Mesodermal cell (in vitro differentiated cells): ENCODE measurements at regions not wholly inside any gene's neighbourhood (a gene's known extent, or its start where the extent isn't known, plus 50 kb on each side); places are given as distances from the start of the nearest gene placed in this dataset.

Source experiments
- H3K27ac ChIP-seq: 2 replicates; pipeline ENCODE4 v1.7.0; 2013; ENCODE audit warnings: mild to moderate bottlenecking, low read depth, low read length, moderate library complexity; ENCODE audit not compliant: severe bottlenecking
- H3K36me3 ChIP-seq: 2 replicates; pipeline ENCODE4 v1.7.1; 2013; ENCODE audit warnings: mild to moderate bottlenecking, low read length, moderate library complexity; ENCODE audit not compliant: control insufficient read depth, insufficient read depth
- H3K4me1 ChIP-seq: one replicate; pipeline ENCODE4 v1.7.1; 2013; ENCODE audit warnings: mild to moderate bottlenecking, low read length; ENCODE audit not compliant: insufficient read depth, control insufficient read depth, poor library complexity, severe bottlenecking
- H3K4me3 ChIP-seq: 2 replicates; pipeline ENCODE4 v1.7.0; 2013; ENCODE audit warnings: low read length, control low read depth, mild to moderate bottlenecking; ENCODE audit not compliant: insufficient read depth, poor library complexity, severe bottlenecking; ENCODE audit errors: extremely low read depth
- H3K9me3 ChIP-seq: 2 replicates; pipeline ENCODE4 v1.7.1; 2013; ENCODE audit warnings: mild to moderate bottlenecking, low read length, moderate library complexity; ENCODE audit not compliant: control insufficient read depth
- WGBS, 2 experiments: methylation state at CpG; one replicate each; pipeline ENCODE4 v1.1.5; 2013; ENCODE audit warnings: missing lambda C conversion rate in 2 of 2; ENCODE audit not compliant: insufficient coverage in 2 of 2; 5-methylcytosine and 5-hydroxymethylcytosine counted together

DNA sequence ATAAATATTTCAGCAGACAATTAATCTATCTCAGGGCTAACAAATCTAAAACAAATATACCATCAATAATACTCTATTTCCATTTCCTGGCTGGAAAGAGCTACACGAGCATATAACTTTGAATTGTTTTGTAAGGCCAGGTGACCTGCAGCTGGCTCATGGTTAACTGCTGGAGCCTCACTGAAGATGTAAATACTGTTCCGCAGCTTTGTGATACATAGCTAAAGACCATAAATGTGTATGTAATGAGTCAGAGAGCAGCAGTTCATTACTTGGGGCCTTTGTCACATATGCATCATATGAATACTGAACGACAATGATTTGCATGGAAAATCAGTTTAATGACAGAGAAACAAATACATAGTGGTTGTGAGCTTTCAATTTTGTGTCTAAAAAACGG lies 109.4 kb upstream of the CCN2 start:
- peaks cover 35% of the 10 kb centered on the region for H3K4me1 ChIP-seq
- H3K4me3 ChIP-seq: no peak overlapping the region
- no peak overlapping the region for H3K27ac ChIP-seq
- no peaks in the 10 kb centered on the region for H3K9me3 ChIP-seq
- no peaks in the 10 kb centered on the region for H3K36me3 ChIP-seq
- WGBS, 2 experiments: 86 to 90% methylated on average over 3 of the region's 4 CpGs

DNA sequence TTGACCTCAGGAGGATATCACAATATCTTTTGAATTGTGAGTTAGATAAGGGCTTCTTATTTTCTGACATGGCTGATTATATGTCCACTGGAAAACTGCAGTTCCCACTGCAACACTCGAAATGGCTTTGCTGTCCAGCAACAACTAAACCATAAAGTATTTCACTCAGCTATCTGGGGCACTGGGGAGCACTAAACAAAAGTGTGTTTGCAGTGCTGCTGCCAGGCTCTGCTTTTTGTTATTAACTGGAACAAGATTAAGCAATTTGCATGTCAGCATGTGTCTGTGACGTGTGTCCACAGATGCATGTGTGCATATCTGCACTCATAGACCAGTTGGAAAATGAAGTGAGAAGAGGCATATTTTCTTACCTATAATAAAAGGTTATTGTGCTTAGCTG lies 107.8 kb upstream of the CCN2 start:
- Histone ChIP-seq H3K4me3 (no peak overlapping the region), H3K36me3 (no peaks in the 10 kb centered on the region), H3K9me3 (no peaks in the 10 kb centered on the region), H3K4me1 (peaks cover 27% of the 10 kb centered on the region), H3K27ac (no peak overlapping the region)
- WGBS, 2 experiments: 60% methylated on average over 1 of the region's 2 CpGs; no CpG with 5 or more reads in 1 of the 2 experiments

DNA sequence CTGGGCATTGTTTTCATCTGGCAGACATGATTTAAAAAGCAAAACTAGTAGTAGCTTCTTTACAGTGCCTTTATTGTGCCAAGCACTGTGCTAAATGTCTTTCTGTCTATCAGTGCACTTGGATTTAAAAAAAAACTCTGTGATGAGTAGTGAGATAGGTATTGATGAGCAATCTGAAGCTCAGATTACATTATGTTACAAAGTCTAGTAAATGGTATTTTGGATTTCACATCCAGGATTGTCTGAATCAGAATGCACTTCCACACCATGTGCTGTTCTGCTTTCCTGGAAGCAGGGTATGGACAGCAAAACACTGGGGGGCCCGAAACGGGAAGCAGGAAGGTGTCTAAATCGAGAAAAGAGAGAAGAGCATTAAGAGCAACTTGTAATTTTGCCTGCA lies 103.4 kb upstream of the CCN2 start:
- Histone ChIP-seq H3K36me3 (no peaks in the 10 kb centered on the region), H3K9me3 (no peaks in the 10 kb centered on the region), H3K27ac (no peak overlapping the region), H3K4me1 (no peaks in the 10 kb centered on the region), H3K4me3 (no peak overlapping the region)
- 67 to 69% methylated on average over 3 of the region's 3 CpGs for WGBS, 2 experiments

DNA sequence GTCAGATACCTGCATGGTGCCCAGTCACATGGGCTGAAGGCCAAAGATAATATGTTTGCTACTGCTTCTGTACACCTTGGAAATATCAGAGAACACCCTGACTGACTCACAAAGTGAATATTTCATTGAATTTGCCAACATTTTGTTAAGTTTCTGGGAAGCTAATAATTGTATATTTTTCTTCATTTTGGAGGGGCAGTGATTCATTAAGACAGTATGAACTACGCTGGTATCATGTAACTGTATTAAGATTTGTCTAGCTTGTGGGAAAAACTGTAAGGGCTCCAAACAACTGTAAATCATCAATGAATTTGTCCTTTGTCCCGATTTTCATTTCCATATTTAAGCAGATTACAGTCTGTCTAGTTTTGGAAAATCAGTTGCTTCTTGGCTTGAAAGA lies 102.3 kb upstream of the CCN2 start:
- 100% methylated on average over 1 of the region's 2 CpGs; no CpG with 5 or more reads in 1 of the 2 experiments for WGBS, 2 experiments
- H3K4me3 ChIP-seq: no peak overlapping the region
- H3K36me3 ChIP-seq: no peaks in the 10 kb centered on the region
- no peaks in the 10 kb centered on the region for H3K9me3 ChIP-seq
- no peak overlapping the region for H3K27ac ChIP-seq
- H3K4me1 ChIP-seq: no peaks in the 10 kb centered on the region

DNA sequence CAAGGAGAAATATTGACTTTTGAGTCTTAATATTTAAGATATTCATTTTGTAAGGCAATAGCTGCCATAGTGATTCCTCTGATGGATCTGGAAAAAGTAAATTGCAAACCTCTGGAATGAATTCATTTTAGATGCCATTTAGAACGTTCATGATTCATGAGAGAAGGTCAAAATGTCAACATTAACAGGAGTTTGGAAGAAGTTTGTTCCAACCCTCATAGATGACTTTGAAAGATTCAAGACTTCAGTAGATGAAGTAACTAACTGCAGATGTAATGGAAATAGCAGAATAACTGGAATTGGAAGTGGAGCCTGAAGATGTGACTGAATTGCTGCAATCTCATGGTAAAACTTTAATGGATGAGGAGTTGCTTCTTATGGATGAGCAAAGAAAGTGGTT lies 100.9 kb upstream of the CCN2 start:
- Histone ChIP-seq H3K36me3 (no peaks in the 10 kb centered on the region), H3K9me3 (no peaks in the 10 kb centered on the region), H3K27ac (no peak overlapping the region), H3K4me1 (no peaks in the 10 kb centered on the region), H3K4me3 (no peak overlapping the region)
- 71 to 100% methylated on average over 1 of the region's 1 CpG for WGBS, 2 experiments

DNA sequence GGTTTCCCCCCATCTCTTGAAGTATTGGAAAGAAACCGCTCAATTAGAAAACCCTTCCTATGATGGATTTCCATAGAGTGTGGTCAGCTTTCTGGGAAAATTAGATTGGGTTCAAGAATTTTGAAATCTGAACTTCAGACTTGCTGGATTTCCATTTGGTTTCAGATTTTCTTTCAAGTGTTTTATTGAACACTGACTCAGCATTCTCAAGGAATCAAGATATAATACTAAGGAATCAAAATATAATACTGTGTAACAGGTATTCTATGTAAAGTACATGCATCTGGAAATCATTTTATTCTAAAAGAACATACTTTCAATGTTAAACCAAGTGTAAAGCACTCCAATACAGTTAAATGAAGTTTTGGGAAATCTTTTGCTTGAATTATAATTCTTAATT lies 94.7 kb upstream of the CCN2 start:
- Histone ChIP-seq H3K4me3 (no peak overlapping the region), H3K9me3 (peaks cover 5% of the 10 kb centered on the region), H3K27ac (no peak overlapping the region), H3K36me3 (no peaks in the 10 kb centered on the region), H3K4me1 (no peaks in the 10 kb centered on the region)
- no CpG with 5 or more reads among the region's 1 CpG for WGBS, 2 experiments

DNA sequence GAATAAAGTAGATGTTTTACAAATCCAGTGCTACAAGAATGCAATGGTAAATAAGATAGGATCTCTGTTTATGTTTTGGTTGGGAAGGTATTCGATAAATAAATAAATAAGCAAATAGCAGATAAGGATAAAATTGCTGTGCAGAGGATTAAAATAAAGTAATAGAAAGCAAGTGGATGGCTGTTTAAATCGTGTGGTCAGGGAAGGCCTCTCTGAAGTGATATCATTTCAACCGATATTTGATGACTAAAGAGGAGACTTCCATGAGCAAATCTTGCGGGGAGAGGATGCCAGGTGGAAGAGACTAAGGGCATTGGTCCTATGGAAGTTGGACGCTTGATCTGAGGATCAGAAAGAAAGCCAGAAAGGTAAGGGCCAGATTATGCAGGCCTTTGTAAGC lies 92.0 kb upstream of the CCN2 start:
- Histone ChIP-seq H3K4me3 (no peak overlapping the region), H3K9me3 (peaks cover 5% of the 10 kb centered on the region), H3K27ac (no peak overlapping the region), H3K36me3 (no peaks in the 10 kb centered on the region), H3K4me1 (no peaks in the 10 kb centered on the region)
- 86 to 92% methylated on average over 4 to 5 of the region's 5 CpGs for WGBS, 2 experiments

DNA sequence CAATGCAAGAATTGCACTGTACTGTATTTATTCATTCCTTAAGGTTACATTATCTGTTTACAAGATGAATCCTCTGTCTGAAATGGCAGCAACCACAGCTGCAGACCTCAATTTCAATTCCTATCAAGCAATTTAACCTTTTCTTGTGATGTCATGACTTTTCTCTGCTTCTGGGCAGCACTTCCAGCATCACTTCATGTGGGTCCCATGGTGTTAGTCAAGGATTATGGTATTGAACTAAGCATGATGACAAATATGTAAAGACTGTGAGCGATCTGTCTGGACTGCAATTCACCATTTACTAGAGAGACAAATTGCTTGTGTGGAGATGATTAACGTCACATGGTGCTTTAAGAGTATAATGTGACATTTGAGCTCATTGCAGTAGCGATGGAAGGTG lies 90.5 kb upstream of the CCN2 start:
- H3K4me1 ChIP-seq: no peaks in the 10 kb centered on the region
- no peak overlapping the region for H3K4me3 ChIP-seq
- 100% methylated on average over 1 to 2 of the region's 3 CpGs for WGBS, 2 experiments
- H3K36me3 ChIP-seq: no peaks in the 10 kb centered on the region
- no peak overlapping the region for H3K27ac ChIP-seq
- H3K9me3 ChIP-seq: peaks cover 5% of the 10 kb centered on the region

DNA sequence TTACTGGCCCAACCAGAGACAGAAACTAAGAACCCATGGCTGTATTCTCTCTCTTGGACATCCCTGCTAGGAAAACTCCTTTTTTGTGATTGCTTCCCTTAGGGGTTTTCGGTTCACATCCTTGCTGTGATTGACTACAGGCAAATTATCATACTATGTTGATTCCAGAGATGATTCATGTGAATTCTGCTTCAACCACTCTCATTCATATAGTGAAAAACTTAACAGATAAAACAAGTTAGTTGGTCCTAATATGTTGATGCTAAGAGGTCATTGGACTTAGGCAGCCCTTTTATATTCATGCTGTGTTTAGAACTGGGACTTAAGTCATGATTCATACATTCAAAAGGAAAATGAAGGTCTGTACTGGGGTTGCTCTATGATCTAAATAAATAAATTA lies 76.9 kb upstream of the CCN2 start:
- no peaks in the 10 kb centered on the region for H3K4me1 ChIP-seq
- H3K4me3 ChIP-seq: no peak overlapping the region
- no peaks in the 10 kb centered on the region for H3K36me3 ChIP-seq
- no CpG with 5 or more reads among the region's 1 CpG for WGBS, 2 experiments
- H3K27ac ChIP-seq: no peak overlapping the region
- no peaks in the 10 kb centered on the region for H3K9me3 ChIP-seq

DNA sequence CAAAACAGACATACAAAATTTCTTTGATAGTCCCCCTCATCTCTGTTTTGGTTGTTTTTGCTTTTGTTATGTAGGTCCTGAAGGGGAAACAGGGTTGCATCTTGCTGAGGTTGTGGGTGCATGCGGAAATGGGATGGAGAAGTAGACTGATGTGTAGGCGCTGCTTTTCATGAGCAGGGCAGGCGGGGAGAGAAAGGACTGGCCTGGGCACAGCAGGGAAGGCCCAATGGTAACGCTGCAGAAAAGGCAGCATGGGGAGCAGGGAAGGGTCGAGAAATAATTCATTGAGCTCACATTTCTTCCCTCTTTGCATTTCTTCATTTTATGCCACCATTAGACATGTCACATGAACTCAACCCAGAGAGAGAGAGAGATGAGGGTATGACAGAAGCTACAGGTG lies 74.3 kb upstream of the CCN2 start:
- 79 to 93% methylated on average over 3 of the region's 5 CpGs for WGBS, 2 experiments
- no peak overlapping the region for H3K4me3 ChIP-seq
- peaks cover 6% of the 10 kb centered on the region for H3K4me1 ChIP-seq
- no peaks in the 10 kb centered on the region for H3K36me3 ChIP-seq
- H3K27ac ChIP-seq: no peak overlapping the region
- no peaks in the 10 kb centered on the region for H3K9me3 ChIP-seq

DNA sequence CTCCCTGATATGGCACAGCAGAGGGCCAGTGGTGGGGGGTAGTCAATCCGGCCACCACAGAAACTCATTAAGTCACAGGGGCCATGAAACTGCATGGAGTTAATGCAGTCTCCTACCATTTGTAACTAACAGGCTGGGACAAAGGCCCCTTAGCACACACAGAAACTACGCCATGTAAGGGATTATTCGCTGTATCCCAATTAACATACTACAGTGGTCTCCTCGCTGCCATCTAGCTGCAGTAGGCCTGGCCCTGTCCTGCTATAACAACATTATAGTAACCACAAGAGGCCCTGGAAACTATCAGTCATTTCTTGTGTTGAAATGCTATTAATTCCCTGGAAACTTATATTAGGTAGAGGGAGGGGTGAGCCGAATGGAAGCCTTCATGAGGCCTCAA lies 72.3 kb upstream of the CCN2 start:
- no peaks in the 10 kb centered on the region for H3K9me3 ChIP-seq
- 100% methylated on average over 1 of the region's 5 CpGs for WGBS, 2 experiments
- peaks cover 6% of the 10 kb centered on the region for H3K4me1 ChIP-seq
- no peaks in the 10 kb centered on the region for H3K36me3 ChIP-seq
- no peak overlapping the region for H3K4me3 ChIP-seq
- H3K27ac ChIP-seq: no peak overlapping the region
